GM12875 (cell line): ENCODE measurements at regions not wholly inside any gene's neighbourhood (a gene's known extent, or its start where the extent isn't known, plus 50 kb on each side); places are given as distances from the start of the nearest gene placed in this dataset.

Experiments
- H3K4me3 ChIP-seq: one replicate; pipeline ENCODE4 v1.5.1; 2011; ENCODE audit warnings: low read depth, low read length, control low read depth
- TF ChIP-seq, protein P1 (sequence below): IDR thresholded peaks from 2 replicates; pipeline ENCODE4 v1.5.1; 2011; ENCODE audit warnings: low read depth, mild to moderate bottlenecking, control low read depth, inconsistent platforms, low read length, moderate library complexity, borderline replicate concordance; ENCODE audit not compliant: insufficient read depth

DNA sequence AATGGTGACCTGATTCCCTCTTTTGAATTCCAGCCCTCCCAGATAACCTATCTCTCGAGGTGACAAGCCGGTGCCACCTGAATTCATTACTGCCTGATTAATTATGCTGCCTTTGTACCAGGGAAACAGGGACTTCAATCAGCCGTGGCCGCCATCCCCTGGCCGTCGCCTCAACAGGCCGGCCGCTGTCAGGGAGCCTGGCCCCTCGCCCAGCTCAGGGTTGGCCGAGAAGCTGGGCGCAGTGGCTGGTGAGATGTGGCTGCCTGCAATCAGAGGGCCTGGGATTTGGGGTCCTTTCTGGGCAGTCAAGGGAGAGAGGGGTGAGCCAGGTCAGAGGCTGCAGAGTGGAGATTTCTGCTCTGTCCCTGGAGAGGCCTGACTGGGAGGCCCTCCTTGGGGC is 91.2 kb downstream of the KCTD15 start:
- TF ChIP-seq, protein P1, sequence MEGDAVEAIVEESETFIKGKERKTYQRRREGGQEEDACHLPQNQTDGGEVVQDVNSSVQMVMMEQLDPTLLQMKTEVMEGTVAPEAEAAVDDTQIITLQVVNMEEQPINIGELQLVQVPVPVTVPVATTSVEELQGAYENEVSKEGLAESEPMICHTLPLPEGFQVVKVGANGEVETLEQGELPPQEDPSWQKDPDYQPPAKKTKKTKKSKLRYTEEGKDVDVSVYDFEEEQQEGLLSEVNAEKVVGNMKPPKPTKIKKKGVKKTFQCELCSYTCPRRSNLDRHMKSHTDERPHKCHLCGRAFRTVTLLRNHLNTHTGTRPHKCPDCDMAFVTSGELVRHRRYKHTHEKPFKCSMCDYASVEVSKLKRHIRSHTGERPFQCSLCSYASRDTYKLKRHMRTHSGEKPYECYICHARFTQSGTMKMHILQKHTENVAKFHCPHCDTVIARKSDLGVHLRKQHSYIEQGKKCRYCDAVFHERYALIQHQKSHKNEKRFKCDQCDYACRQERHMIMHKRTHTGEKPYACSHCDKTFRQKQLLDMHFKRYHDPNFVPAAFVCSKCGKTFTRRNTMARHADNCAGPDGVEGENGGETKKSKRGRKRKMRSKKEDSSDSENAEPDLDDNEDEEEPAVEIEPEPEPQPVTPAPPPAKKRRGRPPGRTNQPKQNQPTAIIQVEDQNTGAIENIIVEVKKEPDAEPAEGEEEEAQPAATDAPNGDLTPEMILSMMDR, result no peak
- no peak overlapping the region for H3K4me3 ChIP-seq

- no peak overlapping the region for H3K4me3 ChIP-seq
- TF ChIP-seq, protein P1, result no peak
Measured at GRCh38 chr19:33888665-33889064, 92.0 kb downstream of the KCTD15 start.

DNA sequence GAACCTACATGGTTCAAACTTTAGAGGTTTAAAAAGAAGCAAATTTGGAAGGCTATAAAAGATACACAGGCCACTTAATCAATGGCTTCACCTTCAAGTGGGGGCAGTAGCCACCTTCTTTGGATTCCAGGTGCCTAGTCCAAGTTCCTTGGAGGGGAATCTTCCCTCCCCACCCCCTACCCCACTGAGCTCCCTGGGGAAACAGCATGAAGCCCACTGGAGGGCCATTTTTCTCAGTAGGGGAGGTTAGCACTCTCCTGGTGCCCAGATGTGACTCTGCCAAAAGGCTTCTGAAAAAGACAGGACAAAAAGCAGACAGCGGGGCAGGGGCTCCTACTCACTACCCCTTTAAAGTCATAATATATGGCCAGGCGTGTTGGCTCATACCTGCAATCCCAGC is 93.9 kb downstream of the KCTD15 start:
- H3K4me3 ChIP-seq, result no peak overlapping the region
- TF ChIP-seq, protein P1, result no peak

DNA sequence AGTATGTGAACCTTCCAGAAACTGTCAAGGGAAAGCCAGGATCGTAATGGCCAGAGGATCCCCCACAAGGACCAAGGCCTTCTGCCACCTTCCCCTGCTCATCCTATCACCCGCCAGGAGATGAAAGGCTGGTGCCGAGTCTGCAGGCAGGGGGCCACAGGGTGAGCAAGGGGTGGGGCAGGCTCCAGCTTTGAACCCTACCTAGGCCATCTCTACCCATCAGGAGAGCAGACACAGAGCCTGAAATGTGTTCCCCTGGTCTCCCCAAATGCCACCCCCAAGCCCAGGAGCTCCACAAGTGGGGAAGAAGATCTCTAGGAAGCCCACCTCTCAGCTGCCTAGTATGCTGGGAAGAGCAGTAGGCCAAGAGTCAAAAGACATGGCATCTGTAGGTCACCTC is 95.1 kb downstream of the KCTD15 start:
- no peak overlapping the region for H3K4me3 ChIP-seq
- TF ChIP-seq, protein P1, result no peak

DNA sequence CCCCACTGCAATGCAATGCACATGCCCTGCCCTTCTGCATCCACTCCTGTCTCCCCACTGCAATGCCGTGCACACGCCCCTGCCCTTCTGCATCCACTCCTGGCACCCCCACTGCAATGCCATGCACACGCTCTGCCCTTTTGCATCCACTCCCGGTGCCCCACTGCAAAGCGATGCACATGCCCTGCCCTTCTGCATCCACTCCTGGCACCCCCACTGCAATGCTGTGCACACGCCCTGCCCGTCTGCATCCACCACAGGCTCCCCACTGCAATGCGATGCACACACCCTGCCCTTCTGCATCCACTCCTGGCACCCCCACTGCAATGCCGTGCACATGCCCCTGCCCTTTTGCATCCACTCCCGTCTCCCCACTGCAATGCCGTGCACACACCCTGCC is 98.1 kb downstream of the KCTD15 start:
- H3K4me3 ChIP-seq, result no peak overlapping the region
- TF ChIP-seq, protein P1, result no peak

- TF ChIP-seq, protein P1, result no peak
- H3K4me3 ChIP-seq, result no peak overlapping the region
Measured at GRCh38 chr19:33895366-33895765, 98.7 kb downstream of the KCTD15 start.

- no peak overlapping the region for H3K4me3 ChIP-seq
- TF ChIP-seq, protein P1, result no peak
Measured at GRCh38 chr19:33898062-33898677, 101.5 kb downstream of the KCTD15 start.
